ENCODE measurements at regions not wholly inside any gene's neighbourhood (a gene's known extent, or its start where the extent isn't known, plus 50 kb on each side); places are given as distances from the start of the nearest gene placed in this dataset.

DNA sequence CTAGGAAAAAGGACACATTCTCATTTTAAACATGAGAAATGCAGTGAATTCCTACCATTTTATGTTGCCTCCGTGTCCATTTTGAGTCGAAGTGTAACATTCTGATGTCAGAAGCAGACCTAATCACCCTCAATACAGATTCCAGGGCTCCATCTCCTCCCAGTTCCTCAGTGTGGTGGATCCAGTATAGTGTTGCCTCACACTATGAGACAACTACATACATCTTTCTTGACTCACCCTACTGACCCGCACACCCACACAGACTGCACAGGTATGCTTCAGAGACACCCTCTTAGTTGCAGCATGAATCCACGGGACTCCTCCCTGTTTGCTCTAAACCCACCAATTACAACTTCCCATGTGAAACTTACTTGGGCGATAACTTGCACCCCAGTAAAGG is 564.9 kb downstream of the SEMA5A start:
- TF ChIP-seq, protein P1, sequence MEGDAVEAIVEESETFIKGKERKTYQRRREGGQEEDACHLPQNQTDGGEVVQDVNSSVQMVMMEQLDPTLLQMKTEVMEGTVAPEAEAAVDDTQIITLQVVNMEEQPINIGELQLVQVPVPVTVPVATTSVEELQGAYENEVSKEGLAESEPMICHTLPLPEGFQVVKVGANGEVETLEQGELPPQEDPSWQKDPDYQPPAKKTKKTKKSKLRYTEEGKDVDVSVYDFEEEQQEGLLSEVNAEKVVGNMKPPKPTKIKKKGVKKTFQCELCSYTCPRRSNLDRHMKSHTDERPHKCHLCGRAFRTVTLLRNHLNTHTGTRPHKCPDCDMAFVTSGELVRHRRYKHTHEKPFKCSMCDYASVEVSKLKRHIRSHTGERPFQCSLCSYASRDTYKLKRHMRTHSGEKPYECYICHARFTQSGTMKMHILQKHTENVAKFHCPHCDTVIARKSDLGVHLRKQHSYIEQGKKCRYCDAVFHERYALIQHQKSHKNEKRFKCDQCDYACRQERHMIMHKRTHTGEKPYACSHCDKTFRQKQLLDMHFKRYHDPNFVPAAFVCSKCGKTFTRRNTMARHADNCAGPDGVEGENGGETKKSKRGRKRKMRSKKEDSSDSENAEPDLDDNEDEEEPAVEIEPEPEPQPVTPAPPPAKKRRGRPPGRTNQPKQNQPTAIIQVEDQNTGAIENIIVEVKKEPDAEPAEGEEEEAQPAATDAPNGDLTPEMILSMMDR (IDR thresholded peaks at IDR 0.05; ENCODE audit: partially characterized antibody, unreplicated experiment), result no peak
- H3K4me3 Mint-ChIP-seq (ENCODE audit: unreplicated experiment), result no peak overlapping the region
- DNase-seq, result no peak
- H3K4me1 Mint-ChIP-seq (ENCODE audit: low read depth, unreplicated experiment), result no peaks in the 10 kb centered on the region
- no peak overlapping the region for H3K27ac Mint-ChIP-seq (ENCODE audit: unreplicated experiment)
- no peaks in the 10 kb centered on the region for H3K27me3 Mint-ChIP-seq (ENCODE audit: unreplicated experiment)
- H3K9me3 Mint-ChIP-seq (ENCODE audit: unreplicated experiment), result no peaks in the 10 kb centered on the region
- no peaks in the 10 kb centered on the region for H3K36me3 Mint-ChIP-seq (ENCODE audit: unreplicated experiment)

DNA sequence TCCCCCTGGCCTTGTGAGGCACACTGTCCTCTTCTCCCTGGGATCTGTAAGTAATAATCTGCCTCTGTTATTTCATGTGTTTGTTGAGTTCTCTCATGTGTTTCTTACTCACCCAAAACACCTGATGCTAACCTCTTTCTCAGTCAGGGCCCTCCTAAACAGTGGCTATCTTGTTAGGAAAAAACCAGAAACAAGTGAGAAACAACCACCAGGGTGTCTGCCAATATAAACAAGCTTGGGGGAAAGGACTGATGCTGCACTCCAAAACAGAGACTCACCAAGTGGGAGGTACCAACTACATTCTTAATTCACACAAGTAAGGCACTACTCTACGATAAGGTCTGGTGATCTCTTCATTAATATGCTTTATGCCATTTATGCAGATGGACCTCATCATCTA is 564.4 kb downstream of the SEMA5A start:
- Mint-ChIP-seq H3K36me3 (ENCODE audit: unreplicated experiment) (no peaks in the 10 kb centered on the region), H3K4me3 (ENCODE audit: unreplicated experiment) (no peak overlapping the region), H3K27me3 (ENCODE audit: unreplicated experiment) (no peaks in the 10 kb centered on the region), H3K9me3 (ENCODE audit: unreplicated experiment) (no peaks in the 10 kb centered on the region), H3K27ac (ENCODE audit: unreplicated experiment) (no peak overlapping the region), H3K4me1 (ENCODE audit: low read depth, unreplicated experiment) (no peaks in the 10 kb centered on the region)
- no peak for DNase-seq
- TF ChIP-seq, protein P1 (IDR thresholded peaks at IDR 0.05; ENCODE audit: partially characterized antibody, unreplicated experiment), result no peak

DNA sequence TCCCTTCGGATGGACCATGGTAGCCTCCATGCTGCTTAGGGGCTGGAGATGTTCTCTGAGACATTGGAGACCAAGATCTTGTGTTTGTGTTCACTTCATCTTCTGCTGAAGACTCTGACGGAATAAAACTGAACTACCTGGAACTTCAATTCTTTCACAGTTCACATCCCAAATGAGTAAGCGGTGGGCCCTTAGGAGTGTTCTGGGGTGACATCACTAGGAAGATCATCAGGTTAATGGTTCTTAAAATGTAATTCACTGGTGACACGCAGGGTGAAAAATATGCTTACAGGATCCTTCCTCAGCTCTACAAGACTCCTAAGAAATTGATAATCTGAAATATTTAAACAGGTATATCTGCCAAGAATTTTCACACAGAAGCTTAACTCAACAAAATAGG is 561.5 kb downstream of the SEMA5A start:
- H3K27ac Mint-ChIP-seq (ENCODE audit: unreplicated experiment), result no peak overlapping the region
- no peaks in the 10 kb centered on the region for H3K27me3 Mint-ChIP-seq (ENCODE audit: unreplicated experiment)
- DNase-seq, result no peak
- H3K9me3 Mint-ChIP-seq (ENCODE audit: unreplicated experiment), result no peaks in the 10 kb centered on the region
- no peak overlapping the region for H3K4me3 Mint-ChIP-seq (ENCODE audit: unreplicated experiment)
- TF ChIP-seq, protein P1 (IDR thresholded peaks at IDR 0.05; ENCODE audit: partially characterized antibody, unreplicated experiment), result no peak
- no peaks in the 10 kb centered on the region for H3K4me1 Mint-ChIP-seq (ENCODE audit: low read depth, unreplicated experiment)
- no peaks in the 10 kb centered on the region for H3K36me3 Mint-ChIP-seq (ENCODE audit: unreplicated experiment)
